Activated CD4-positive, alpha-beta memory T cell treated with anti-CD3 and anti-CD28 coated beads, Interleukin-2, amount 10 ng/mL, durations not matched to agents 7 days and 5 days (primary cell): ENCODE measurements at regions not wholly inside any gene's neighbourhood (a gene's known extent, or its start where the extent isn't known, plus 50 kb on each side); places are given as distances from the start of the nearest gene placed in this dataset.
"Not testable (repeated sequence)": the region's sequence is repeated elsewhere in the genome, so short reads cannot be mapped to it uniquely, and the experiment has no call there.

Experiments
- CTCF ChIA-PET: fragments of 350-600 bp; sonication (Branson Sonifier 250); formaldehyde crosslinking; loops from one replicate; lab custom pipeline; 2021; ENCODE audit warnings: antibody characterized with exemption, inconsistent platforms; lab: Charles Lee
- POLR2A ChIA-PET: fragments of 350-600 bp; sonication (Branson Sonifier 250); formaldehyde crosslinking; loops from one replicate; lab custom pipeline; 2021; ENCODE audit warnings: antibody characterized with exemption; lab: Charles Lee
- DNase-seq: peaks from one replicate; pipeline ENCODE4 v3.0.0-alpha.2; 2020
- H3K27ac Mint-ChIP-seq: one replicate; pipeline ENCODE4 v1.8.0; 2021; ENCODE audit warnings: mild to moderate bottlenecking, mixed read lengths
- H3K27me3 Mint-ChIP-seq: one replicate; pipeline ENCODE4 v1.8.0; 2021; ENCODE audit warnings: mixed read lengths
- H3K36me3 Mint-ChIP-seq: one replicate; pipeline ENCODE4 v1.8.0; 2021; ENCODE audit warnings: low read depth, mixed read lengths
- H3K4me1 Mint-ChIP-seq: one replicate; pipeline ENCODE4 v1.8.0; 2021; ENCODE audit warnings: mixed read lengths
- H3K4me3 Mint-ChIP-seq: one replicate; pipeline ENCODE4 v1.8.0; 2021; ENCODE audit warnings: mild to moderate bottlenecking, mixed read lengths
- H3K9me3 Mint-ChIP-seq: one replicate; pipeline ENCODE4 v1.8.0; 2021; ENCODE audit warnings: mixed read lengths

DNA sequence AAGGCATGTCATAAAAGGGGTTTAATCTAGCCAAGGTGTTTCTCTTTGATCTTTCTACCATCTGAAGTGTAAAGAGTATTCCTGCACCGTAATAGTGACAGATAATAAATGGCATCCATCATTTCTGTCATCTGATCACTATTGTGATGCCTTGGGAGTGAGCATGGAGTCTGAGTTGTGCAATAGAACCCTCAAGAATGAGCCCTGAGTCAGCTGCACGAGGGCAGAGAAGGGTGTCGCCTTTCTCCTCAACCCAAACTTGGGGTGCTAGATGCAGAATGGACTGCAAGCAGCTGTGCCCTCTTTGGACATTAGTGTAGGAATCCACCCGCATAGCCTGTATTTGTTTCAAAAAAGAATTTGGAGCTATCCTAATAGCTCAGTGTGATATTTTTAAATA lies 115.2 kb downstream of the ZNF37A start:
- Mint-ChIP-seq H3K36me3 (no peaks in the 10 kb centered on the region), H3K27ac (no peak overlapping the region), H3K4me1 (no peaks in the 10 kb centered on the region), H3K27me3 (no peaks in the 10 kb centered on the region), H3K9me3 (no peaks in the 10 kb centered on the region), H3K4me3 (no peak overlapping the region)
- ChIA-PET CTCF (no interaction called here), POLR2A (no interaction called here)
- no peak for DNase-seq

GRCh38 chr10:38209748-38210147 lies 115.6 kb downstream of the ZNF37A start:
- DNase-seq, CTCF ChIA-PET, H3K27ac Mint-ChIP-seq, H3K4me3 Mint-ChIP-seq, H3K36me3 Mint-ChIP-seq, H3K9me3 Mint-ChIP-seq, H3K27me3 Mint-ChIP-seq, POLR2A ChIA-PET, H3K4me1 Mint-ChIP-seq: not testable (repeated sequence)

- no peaks in the 10 kb centered on the region for H3K4me1 Mint-ChIP-seq
- no peak overlapping the region for H3K27ac Mint-ChIP-seq
- DNase-seq, result no peak
- CTCF ChIA-PET, result no interaction called here
- H3K4me3 Mint-ChIP-seq, result no peak overlapping the region
- no peaks in the 10 kb centered on the region for H3K27me3 Mint-ChIP-seq
- H3K9me3 Mint-ChIP-seq, result no peaks in the 10 kb centered on the region
- no peaks in the 10 kb centered on the region for H3K36me3 Mint-ChIP-seq
- POLR2A ChIA-PET, result no interaction called here
Observed at GRCh38 chr10:38212460-38212859, 118.3 kb downstream of the ZNF37A start.

DNA sequence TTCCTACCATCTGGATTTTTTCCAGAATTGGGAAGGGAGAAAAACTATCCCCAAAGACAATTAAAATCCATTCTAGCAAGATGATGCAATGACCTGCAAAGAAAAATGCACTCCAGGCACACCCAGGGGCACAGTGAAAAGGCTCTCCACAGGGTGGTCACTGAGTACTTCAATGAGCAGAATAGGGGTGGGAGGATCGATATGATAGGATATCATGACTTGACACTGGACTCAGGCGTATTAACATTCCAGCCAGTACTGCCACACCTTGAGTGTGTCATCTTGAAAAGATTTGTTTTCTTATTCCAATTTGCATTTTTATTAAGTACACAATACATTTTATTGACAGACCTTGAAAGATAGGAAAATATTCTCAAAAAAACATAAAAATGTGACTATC lies 132.2 kb downstream of the ZNF37A start:
- ChIA-PET CTCF (no interaction called here), POLR2A (no interaction called here)
- Mint-ChIP-seq H3K9me3 (peaks cover 16% of the 10 kb centered on the region), H3K4me3 (no peak overlapping the region), H3K27ac (no peak overlapping the region), H3K4me1 (no peaks in the 10 kb centered on the region), H3K36me3 (no peaks in the 10 kb centered on the region), H3K27me3 (no peaks in the 10 kb centered on the region)
- DNase-seq, result no peak

DNA sequence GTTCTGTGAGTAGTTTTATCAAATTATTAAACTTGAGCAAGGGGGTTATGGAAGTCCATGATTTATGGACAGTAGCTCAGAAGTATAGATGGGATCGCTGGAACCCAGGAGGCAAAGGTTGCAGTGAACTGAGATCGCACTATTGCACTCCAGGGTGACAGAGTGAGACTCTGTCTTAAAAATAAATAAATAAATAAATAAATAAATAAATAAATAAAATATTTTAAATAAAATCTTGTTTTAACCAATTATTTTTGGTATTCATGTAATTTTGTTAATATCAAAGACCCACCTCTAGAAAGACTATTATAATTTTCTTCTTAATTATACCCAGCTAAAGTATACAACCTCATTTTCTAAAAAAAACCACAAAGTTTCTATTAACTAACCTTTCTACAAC lies 134.3 kb downstream of the ZNF37A start:
- Mint-ChIP-seq H3K4me1 (no peaks in the 10 kb centered on the region), H3K36me3 (no peaks in the 10 kb centered on the region), H3K27ac (no peak overlapping the region), H3K27me3 (no peaks in the 10 kb centered on the region), H3K9me3 (peaks cover 6% of the 10 kb centered on the region), H3K4me3 (no peak overlapping the region)
- no peak for DNase-seq
- ChIA-PET CTCF (no interaction called here), POLR2A (no interaction called here)

- H3K27me3 Mint-ChIP-seq, H3K4me3 Mint-ChIP-seq, H3K36me3 Mint-ChIP-seq, DNase-seq, H3K9me3 Mint-ChIP-seq, H3K27ac Mint-ChIP-seq, H3K4me1 Mint-ChIP-seq, CTCF ChIA-PET, POLR2A ChIA-PET: not testable (repeated sequence)
Observed at GRCh38 chr10:38238479-38238878, 144.3 kb downstream of the ZNF37A start.

DNA sequence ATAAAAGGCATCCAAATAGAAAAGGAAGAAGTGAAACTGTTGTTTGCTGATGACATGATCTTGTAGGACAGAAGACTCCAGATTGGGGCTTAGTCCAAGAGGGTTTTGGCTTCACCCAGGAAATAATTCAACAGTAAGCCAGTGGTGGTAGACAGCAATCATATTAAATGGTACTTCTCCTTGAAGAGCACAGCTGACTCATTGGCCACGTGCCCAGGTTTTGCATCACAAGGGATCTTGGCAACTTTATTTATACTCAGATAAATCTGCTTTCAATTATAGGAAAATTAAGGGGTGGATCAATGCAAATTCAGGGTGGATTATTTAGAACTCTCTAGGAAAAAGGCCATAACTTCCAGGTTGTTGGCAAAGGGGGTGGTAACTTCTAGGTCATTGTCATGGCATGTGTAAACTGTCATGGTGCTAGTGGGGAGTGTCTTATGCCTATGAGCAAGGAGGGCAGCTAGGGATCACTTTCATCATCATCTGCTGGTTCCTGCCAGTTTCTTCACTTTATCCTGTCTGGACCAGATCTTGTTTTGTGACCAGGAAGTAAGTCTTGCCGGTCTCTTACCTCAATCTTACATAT lies 148.0 kb downstream of the ZNF37A start:
- not testable (repeated sequence) for DNase-seq

DNA sequence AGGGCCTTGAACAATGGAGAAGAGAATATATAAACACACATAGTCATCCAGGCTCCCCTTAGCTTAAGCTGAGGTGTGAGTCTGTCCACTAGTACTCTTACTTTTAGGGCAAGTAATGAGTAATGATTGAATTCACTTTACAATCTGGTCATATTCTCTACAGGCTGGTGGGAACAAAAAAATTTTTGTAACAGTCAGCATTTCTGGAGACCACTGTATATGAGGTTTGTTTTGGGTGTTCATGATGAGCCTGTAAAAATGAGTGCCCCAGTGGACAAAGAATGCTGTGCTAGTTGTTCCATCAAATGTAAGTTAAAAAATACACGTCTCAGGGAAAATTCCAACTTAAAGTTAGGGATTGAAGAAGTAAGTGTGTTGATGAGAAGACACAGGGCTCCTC lies 154.0 kb downstream of the ZNF37A start:
- H3K27ac Mint-ChIP-seq, POLR2A ChIA-PET, H3K4me1 Mint-ChIP-seq, H3K27me3 Mint-ChIP-seq, CTCF ChIA-PET, H3K36me3 Mint-ChIP-seq, H3K4me3 Mint-ChIP-seq, DNase-seq: not testable (repeated sequence)
- peaks cover 11% of the 10 kb centered on the region for H3K9me3 Mint-ChIP-seq

More for the DNA sequence above, 148.0 kb downstream of the ZNF37A start:
- H3K4me3 Mint-ChIP-seq, H3K27ac Mint-ChIP-seq, CTCF ChIA-PET, H3K36me3 Mint-ChIP-seq, H3K27me3 Mint-ChIP-seq, H3K4me1 Mint-ChIP-seq, POLR2A ChIA-PET, H3K9me3 Mint-ChIP-seq: not testable (repeated sequence)

DNA sequence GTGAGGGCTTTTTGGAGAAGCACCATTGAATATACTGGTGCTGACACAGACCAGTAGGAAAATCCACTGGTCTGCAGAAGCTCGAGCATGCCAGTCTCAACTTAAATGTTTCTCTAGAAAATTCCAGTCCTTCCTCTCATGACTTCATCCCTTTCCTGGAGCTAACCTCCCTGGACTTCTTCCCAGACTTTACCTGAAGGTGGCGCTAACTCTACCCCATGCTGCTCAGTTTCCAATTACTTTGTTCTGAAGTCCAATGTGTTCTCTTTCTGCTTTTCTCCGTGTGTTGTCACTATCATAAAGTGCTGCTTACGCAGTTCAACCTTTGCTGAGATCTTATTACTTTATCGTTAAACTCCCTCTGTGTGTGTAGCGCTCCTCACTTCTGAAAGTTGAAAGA lies 158.4 kb downstream of the ZNF37A start:
- DNase-seq, H3K4me3 Mint-ChIP-seq, H3K36me3 Mint-ChIP-seq, POLR2A ChIA-PET, H3K4me1 Mint-ChIP-seq, H3K27ac Mint-ChIP-seq, H3K27me3 Mint-ChIP-seq, CTCF ChIA-PET: not testable (repeated sequence)
- H3K9me3 Mint-ChIP-seq, result peaks cover 16% of the 10 kb centered on the region

DNA sequence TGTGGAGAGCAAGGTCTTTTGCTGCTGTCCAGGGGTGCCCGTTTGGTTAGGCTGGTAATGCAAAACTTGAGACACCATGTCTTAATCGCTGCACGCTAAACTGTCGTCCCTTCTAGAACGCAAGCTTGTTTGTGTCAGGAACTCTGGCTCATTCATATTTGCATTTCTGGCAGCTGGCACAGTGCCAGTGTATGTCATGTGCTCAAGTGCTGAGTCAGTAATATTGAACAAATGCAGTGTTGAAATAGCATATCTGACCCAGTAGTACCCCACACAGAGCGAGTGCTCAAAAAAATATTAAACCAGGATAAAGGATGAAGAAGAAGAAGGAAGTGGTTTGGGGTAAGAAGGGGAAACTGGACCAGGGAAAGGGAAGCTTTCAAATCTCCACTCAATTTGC lies 173.4 kb downstream of the ZNF37A start:
- H3K4me1 Mint-ChIP-seq, H3K9me3 Mint-ChIP-seq, POLR2A ChIA-PET, H3K27me3 Mint-ChIP-seq, H3K36me3 Mint-ChIP-seq, H3K27ac Mint-ChIP-seq, H3K4me3 Mint-ChIP-seq, DNase-seq, CTCF ChIA-PET: not testable (repeated sequence)

DNA sequence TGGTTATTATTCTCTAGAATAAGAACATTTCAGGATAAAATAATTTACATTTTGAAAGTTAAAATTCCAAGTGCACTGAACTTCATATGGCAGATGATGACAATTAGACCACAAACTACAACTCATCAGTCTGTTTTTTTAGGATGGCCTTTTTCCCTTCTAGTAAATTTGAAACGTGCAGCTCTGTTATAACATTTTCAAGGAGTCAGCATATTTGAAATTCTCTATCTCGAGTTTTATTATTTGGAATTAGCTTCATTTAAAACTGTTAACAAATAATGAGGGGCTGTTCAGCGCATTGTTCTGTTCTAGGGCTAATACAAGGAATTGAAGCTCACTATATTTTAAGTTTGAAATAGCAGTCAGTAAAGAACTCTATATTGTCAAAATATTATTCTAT lies 176.9 kb downstream of the ZNF37A start:
- H3K4me1 Mint-ChIP-seq, H3K27me3 Mint-ChIP-seq, CTCF ChIA-PET: not testable (repeated sequence)

GRCh38 chr10:38274879-38275278 lies 180.7 kb downstream of the ZNF37A start:
- H3K27me3 Mint-ChIP-seq, H3K36me3 Mint-ChIP-seq, H3K9me3 Mint-ChIP-seq, H3K4me3 Mint-ChIP-seq, POLR2A ChIA-PET, H3K27ac Mint-ChIP-seq, CTCF ChIA-PET, DNase-seq, H3K4me1 Mint-ChIP-seq: not testable (repeated sequence)

More for the DNA sequence above, 176.9 kb downstream of the ZNF37A start:
- H3K36me3 Mint-ChIP-seq, DNase-seq, H3K4me3 Mint-ChIP-seq, H3K9me3 Mint-ChIP-seq, POLR2A ChIA-PET, H3K27ac Mint-ChIP-seq: not testable (repeated sequence)

GRCh38 chr10:38292560-38292959 lies 198.4 kb downstream of the ZNF37A start:
- DNase-seq, H3K4me3 Mint-ChIP-seq, POLR2A ChIA-PET, H3K36me3 Mint-ChIP-seq, H3K27me3 Mint-ChIP-seq, CTCF ChIA-PET, H3K27ac Mint-ChIP-seq, H3K9me3 Mint-ChIP-seq, H3K4me1 Mint-ChIP-seq: not testable (repeated sequence)

GRCh38 chr10:38310111-38310510 lies 216.0 kb downstream of the ZNF37A start:
- H3K27ac Mint-ChIP-seq, H3K36me3 Mint-ChIP-seq, H3K4me1 Mint-ChIP-seq, DNase-seq, CTCF ChIA-PET, POLR2A ChIA-PET, H3K27me3 Mint-ChIP-seq, H3K4me3 Mint-ChIP-seq, H3K9me3 Mint-ChIP-seq: not testable (repeated sequence)
